ENCODE measurements at regions not wholly inside any gene's neighbourhood (a gene's known extent, or its start where the extent isn't known, plus 50 kb on each side); places are given as distances from the start of the nearest gene placed in this dataset.
"Not testable (repeated sequence)": the region's sequence is repeated elsewhere in the genome, so short reads cannot be mapped to it uniquely, and the experiment has no call there.

DNA sequence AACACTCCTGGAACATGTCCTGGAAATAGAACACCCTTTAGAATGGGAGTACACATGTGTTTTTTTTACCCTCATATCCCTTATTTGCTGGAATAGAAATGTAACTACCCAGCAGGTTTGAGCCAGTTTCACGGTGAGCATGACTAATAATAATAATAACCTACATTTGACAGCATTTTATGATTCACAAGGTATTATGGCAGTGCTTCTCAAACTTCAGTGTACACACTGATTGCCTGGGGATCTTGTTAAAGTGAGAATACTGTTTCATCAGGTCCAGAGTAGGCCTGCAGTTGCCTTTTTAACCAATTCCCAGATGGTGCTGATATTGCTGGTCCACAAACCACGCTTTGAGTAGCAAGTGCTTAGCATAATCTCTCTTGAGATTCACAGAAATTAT, 63.9 kb downstream of the NFKBIZ start:
- DNase-seq (ENCODE audit: low spot score): no peak

DNA sequence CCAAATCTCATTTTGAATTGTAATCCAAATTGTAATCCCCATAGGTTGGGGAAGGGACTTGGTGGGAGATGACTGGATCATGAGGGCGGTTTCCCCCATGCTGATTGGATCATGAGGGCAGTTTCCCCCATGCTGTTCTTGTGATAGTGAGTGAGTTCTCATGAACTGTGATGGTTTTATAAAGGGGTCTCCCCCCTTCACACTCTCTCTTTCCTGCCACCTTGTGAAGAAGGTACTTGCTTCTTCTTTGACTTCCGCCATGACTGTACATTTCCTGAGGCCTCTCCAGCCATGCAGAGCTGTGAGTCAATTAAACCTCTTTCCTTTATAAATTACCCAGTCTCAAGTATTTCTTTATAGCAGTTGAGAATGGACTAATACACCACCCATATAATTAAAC, 68.4 kb downstream of the NFKBIZ start:
- DNase-seq (ENCODE audit: low spot score): not testable (repeated sequence)

DNA sequence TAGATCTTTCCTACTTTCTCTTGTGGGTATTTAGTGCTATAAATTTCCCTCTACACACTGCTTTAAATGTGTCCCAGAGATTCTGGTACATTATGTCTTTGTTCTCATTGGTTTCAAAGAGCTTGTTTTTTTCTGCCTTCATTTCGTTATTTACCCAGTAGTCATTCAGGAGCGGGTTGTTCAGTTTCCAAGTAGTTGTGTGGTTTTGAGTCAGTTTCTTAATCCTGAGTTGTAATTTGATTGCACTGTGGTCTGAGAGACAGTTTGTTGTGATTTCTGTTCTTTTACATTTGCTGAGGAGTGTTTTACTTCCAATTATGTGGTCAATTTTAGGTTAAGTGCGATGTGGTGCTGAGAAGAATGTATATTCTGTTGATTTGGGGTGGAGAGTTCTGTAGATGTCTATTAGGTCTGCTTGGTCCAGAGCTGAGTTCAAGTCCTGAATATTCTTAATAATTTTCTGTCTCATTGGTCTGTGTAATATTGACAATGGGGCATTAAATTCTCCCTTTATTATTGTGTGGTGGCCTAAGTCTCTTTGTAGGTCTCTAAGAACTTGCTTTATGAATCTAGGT, 72.9 kb downstream of the NFKBIZ start:
- DNase-seq (ENCODE audit: low spot score): not testable (repeated sequence)

DNA sequence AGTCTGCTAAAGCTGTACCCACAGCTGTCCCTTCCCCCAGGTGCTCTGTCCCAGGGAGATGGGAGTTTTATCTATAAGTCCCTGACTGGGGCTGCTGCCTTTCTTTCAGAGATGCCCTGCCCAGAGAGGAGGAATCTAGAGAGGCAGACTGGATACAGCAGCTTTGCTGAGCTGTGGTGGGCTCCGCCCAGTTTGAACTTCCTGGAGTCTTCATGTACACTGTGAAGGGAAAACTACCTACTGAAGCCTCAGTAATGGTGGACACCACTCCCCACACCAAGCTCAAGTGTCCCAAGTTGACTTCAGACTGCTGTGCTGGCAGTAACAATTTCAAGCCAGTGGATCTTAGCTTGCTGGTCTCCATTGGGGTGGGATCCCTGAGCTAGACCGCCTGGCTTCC, 75.3 kb downstream of the NFKBIZ start:
- DNase-seq (ENCODE audit: low spot score): not testable (repeated sequence)

DNA sequence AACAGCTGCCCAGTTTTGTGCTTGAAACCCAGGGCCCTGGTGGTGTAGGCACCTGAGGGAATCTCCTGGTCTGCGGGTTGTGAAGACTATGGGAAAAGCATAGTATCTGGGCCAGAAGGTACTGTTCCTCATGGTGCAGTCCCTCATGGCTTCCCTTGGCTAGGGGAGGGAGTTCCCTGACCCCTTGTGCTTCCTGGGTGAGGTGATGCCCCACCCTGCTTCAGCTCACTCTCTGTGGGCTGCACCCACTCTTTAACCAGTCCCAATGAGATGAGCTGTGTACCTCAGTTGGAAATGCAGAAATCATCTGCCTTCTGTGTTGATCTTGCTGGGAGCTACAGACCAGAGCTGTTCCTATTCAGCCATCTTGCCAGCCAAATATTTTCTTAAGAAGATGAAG, 75.8 kb downstream of the NFKBIZ start:
- DNase-seq (ENCODE audit: low spot score): not testable (repeated sequence)

DNA sequence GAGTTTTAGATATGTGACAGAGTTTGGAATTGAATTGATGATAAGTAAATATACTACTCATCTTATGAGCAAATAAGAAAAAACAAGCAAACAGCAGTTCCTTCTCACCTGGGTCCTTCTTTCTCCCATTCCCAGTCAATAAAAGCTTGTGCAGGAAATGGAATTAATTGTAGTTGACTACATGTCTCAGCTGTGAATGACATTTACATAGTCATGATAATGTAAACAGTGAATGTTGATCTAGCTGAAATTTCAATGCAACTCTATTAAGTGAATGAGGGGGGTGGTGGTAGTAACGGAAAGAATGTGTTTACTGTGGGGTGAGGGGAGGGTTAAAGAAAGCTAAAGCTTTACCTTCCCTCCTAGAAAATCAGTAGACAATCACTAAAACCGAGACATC, 76.2 kb downstream of the NFKBIZ start:
- DNase-seq (ENCODE audit: low spot score): no peak

DNA sequence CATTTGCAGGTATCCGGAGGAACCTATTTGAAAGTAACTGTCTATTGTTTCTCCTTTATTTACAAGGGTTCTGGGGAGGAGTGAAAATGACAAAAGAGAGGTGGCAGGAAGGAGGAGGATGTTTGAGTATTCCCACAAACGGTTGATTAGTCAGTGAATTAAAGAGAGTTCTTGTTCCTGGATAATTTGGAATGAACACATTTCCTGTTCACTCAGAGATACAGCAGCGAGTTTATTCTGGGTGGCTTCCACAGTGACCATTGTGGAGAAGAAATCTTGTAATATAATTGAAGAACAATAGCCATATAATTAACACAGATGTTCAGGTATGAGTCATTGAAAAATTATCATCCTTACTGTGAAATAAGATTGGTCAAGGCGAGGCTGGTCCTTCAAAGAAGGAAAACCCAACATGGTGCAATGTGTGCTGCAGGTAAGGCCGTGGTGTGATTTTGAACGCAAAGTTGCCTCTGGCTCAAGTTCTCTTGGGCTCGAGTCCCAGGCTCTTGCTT, 77.3 kb downstream of the NFKBIZ start:
- DNase-seq (ENCODE audit: low spot score): no peak

DNA sequence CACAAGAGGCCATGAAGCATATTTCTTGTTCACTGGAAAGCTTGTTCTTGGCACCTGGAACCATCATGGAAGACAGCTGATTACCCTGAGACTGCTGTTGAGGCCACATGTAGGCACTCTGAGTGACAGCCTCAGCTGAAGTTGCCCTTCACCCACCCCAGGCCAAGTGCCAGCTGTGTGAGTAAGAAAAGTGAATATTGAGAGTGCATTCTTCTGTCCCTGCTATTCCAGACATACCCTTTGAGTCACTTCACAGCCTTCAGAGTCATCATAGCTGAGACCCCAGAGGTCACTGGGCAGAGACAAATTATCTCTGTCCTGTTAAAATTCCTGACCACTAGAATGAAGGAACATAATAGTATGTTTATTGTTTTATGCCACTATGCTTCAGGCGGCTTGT, 79.6 kb downstream of the NFKBIZ start:
- DNase-seq (ENCODE audit: low spot score): no peak

DNA sequence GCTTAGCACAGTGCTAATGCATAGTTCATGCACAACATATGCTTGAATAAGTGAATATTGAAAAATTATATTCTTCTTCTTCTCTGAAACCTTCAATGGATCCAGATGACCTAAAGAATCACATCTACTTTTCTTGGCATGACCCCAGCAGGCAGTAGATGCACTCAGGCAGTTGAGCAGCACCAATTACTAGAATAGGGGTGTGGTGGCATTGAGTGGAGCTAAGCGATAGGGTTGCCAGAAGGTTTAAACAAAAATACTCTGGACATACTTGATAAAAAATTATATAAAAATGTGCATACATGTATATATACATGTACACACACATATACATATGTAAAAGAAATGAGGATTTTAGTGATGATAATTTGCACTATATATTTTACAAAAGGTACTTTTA, 81.8 kb downstream of the NFKBIZ start:
- no peak for DNase-seq (ENCODE audit: low spot score)

DNA sequence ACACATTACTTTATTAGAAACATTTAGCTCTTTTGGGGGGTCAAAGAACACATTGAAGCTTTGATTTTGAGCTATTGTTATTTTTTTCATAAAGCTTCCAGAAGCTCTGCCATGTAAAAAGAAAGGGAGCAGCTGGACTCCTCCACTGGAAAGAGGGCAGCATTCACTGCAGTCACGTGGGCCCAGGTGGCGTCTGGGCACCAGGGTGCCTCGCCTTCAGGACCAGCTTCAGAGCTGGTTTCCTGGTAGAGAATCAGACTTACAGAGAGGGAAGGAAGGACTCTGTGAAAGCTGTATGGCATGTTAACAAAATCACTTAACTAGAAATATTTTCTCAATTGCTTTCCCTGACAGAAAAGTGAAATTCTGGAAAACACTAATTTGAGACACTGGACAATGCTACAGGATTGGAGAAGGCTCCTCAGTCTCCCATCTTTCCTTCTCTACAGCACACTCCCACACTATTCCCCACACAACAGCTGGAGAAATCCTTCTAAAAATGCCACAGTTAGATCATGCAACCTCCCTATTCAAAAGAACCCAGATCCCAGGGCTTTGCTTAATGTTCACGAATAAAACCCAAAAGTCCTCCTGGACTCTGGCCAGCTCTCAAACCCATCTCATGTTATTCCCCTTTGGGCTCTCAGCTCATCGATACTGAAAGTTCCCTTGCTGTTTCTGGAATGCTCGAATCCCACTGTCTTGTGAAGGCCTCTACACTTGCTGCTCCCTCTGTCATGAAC, 83.2 kb downstream of the NFKBIZ start:
- DNase-seq (ENCODE audit: low spot score): no peak

DNA sequence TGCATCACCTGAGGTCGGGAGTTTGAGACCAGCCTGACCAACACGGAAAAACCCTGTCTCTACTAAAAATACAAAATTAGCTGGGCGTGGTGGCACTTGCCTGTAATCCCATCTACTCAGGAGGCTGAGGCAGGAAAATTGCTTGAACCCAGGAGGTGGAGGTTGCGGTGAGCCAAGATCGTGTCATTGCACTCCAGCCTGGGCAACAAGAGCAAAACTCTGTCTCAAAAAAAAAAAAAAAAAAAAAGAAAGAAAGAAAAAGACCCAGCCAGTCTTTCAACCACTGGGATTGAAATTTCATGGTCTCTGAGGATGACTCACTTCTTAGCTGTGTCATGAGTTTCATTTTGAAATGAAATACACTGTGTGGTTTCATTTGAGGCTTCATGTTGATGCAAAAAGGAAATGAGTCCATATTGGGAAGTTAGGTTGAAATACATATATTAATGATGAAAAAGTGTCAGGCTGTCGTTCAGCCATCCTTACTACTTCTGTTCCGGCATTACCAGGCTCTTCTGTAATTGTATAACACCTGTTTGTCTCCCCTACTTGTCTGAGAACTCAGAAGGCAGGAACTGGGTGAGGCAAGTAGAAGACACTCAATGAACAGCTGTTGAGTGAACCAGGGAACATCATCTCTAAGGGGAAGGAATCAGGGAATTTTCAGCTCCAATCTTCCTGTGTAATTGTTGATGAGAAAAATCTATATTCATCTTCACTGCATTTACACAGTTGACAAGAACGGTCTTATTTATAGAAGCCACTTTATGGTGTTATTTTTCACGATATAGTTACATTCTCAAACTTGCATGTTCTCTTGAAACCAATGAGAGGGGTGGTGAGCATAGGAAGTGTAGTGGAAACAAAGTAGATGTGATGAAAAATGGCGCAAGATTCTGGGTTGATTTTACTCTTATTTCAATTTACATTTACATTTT, 87.4 kb downstream of the NFKBIZ start:
- no peak for DNase-seq (ENCODE audit: low spot score)

DNA sequence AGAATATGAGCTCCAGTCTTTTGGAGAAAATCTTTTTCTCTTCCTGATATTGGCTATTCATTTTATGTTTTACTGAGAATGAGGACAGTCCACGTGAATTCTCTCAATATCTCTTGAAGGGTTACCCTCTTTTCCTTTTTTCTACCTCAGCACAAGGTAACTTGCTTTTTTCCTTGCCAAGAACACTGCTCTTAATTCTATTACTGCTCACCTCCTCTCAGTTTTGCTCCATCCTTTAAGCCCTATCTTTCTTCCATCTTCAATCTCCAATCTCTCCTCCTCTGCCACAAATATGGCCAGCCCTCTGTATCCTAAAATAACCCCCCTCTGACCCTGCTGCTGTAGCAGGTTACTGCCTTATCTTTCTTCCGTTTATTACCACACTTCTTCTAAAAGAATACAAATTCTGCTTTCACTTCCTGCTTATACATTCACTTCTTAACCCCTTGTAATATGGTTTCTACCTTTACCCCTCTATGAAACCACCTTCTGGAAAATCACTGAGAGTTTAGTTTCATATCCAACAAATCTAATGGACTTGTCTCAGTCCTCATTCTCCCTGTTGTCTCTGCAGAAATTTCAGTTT, 89.0 kb downstream of the NFKBIZ start:
- DNase-seq (ENCODE audit: low spot score): no peak

DNA sequence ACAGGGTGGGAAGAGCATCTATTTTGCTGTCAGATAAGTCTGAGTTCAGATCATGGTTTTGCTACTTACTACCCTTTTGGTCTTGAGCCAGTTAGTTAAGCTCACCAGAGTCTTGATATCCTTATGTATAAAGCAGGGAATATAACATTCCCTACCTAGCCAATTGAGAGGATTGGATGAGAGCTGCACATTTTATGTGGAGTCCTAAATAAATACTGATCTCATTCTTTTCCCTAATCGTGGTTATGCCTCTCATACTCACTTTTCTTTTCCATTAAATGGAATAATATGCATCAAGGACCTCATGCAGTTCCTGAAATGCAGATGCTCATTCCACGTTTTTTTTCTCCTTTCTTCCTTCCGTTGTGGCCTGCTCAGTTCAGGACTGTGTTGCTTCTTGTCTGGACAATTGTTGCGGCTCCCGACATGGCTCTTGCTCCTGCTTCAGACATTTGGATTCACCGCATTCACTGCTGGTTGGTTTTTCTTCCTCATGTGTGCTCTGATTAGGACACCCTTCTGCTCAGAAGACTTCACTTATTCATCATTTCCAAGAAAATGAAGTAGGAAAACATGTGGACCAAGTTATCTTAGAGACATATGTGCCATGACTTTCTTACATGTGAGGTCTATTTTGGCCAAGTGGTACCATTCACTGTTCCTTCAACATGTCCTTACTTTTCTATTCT, 90.2 kb downstream of the NFKBIZ start:
- DNase-seq (ENCODE audit: low spot score): no peak

DNA sequence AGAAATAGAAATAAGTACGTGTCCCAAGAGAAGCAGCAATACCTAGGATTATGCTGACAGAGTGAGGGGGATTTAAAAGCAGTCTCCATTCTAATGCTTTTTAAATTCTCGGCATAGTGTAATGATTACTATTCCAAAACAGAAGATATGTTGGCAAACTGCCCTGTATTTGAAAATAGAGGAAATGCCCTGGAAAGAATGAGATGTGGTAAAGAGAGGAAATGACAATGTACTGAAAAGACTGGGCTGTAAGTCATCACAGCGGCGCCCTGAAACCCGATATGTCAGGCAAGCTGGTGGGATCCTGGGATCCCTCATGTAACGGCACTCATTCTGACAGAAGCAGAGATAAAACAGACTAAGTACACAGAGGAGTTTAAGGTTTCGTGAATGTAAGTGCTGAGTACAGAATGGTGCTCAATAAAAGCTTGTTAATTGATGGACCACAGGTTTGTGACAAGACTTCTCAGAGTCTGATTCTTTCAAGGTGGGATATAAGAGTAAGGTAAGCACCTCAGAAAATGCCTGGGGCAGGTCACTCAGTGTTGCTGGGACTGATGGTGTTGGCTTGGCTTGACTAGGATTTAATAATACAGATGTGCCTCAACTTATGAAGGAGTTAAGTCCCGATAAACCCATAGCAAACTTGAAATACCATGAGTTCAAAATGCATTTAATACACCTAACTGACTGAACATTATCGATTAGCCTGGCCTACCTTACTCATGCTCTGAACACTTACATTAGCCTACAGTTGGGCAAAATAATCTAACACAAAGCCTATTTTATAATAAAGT, 91.4 kb downstream of the NFKBIZ start:
- DNase-seq (ENCODE audit: low spot score): no peak

DNA sequence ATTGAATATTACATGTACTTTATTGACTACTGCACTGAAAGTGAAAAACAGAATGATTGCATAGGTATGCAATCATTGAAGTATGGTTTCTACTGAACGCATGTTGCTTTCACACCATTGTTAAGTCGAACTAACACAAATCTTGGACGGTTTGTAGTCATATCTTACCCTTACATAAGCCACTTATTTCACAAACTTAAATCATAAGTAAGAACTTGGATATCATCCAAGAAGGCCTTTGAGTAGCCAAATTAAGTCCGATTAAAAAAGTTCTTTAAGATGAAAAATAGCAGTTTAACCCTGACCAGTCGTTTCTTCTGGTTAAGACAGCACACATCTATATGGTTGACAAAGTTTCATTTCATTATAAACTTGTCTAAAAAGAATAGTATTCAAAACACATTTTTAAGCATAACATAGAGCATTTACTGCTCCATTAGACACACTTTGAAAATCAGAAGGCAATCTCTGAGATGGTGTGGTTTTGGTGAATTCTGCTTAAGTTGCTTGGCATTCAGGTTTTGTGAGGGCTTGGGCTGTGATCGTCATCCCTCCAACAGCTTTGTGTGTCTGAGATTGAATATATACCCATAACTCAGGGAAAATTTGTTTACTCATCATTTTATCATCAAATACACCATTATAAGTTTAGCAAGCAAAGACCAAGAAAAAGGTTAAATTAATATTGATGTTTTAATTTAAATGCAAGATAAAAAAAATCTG, 92.2 kb downstream of the NFKBIZ start:
- no peak for DNase-seq (ENCODE audit: low spot score)

DNA sequence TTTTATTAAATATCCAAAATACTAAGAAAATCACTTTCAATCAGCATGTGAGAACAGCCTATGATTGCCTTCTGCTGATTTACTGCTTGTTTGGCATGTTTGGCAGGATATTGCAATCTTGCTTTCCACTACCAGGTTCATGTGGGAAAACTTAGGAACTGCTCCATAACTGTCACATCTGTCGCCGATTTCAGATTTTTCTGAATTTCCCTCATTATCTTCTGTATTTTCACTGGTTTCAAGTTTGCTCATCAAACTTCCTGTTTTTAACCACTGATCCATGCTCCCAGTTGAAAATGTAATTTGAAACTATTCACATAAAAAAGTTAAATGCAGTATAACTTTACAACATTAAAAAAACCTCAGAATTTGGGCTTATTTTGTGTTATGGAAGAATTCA, 93.0 kb downstream of the NFKBIZ start:
- DNase-seq (ENCODE audit: low spot score): no peak

DNA sequence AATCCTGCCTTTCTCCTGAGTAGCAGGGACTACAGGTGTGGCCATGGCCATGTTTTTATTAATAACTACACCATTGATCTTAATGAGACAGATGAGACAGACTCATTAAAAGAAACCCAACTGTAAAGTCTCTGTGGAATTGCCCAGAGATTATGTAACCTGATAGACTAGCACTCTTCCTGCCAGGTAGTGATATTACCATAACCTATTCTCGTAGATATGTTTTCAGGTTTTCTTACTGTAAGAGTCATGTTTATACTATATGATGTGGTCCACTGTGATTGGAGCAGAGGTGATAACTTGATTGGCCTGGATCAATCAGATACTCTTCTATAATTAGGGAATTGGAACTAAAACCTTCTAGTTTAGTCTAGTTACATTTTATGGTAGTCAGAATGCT, 93.7 kb downstream of the NFKBIZ start:
- DNase-seq (ENCODE audit: low spot score): no peak

DNA sequence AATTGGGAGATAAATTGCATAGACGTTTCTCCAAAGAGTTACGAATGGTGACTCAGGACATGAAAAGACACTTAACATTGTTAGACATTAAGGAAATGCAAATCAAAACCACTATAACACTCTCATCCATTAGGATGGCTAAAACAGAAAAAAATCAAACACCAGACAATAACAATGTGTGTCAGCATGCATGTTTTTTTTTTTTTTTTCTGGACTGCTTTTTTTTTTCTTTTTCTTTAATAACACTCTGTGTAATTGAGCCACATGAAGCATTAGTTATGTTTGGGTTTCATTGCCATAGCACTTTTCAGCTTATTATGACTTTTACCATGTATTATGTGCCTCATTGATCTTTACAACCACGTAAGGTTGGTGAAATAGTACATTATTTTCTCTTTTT, 95.0 kb downstream of the NFKBIZ start:
- no peak for DNase-seq (ENCODE audit: low spot score)

DNA sequence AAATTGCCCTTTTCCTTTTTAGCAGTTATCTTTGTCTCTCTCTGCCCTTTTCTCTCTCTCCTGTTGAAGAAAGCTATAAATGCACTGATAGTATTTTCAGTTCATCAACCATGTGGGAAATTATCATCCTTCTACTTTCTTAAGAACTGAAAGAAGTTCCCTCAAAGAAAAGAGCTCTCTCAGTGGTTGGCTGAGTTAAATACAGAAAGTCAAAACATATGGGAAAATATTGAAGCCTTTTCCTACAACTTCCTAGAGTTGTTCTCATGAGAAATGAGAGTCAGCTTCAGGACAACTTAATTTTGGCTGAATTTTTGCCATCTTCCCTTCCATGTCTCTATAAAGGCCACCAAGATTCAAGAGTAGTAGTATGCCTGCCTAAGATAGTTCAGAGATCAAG, 96.7 kb downstream of the NFKBIZ start:
- no peak for DNase-seq (ENCODE audit: low spot score)

DNA sequence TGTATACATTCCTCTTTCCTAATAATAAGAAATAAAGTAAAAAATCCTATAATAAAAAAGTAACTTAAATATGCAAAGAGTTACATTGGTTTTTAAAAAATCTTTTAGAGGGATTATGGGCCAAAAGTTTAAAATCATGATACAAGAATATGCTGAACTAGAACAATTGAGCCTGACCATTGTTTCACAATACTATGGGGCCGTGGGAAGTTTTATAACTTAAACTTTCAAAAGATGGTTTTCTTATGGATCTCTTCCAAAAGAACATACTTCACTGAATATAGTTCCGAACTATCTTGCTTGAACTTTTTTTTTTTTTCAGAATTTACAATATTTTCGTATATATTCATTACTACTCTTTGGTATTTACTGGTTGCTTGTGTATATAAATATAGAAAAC, 97.6 kb downstream of the NFKBIZ start:
- DNase-seq (ENCODE audit: low spot score): no peak
